IPS DF 6.9 (cell line): ENCODE measurements at regions not wholly inside any gene's neighbourhood (a gene's known extent, or its start where the extent isn't known, plus 50 kb on each side); places are given as distances from the start of the nearest gene placed in this dataset.

Experiments
- DNase-seq: peaks from one replicate; pipeline ENCODE4 v3.0.0-alpha.2; 2013; ENCODE audit warnings: low read depth, low spot score
- H3K27ac ChIP-seq: one replicate; pipeline ENCODE4 v1.5.1; 2013; ENCODE audit warnings: low read length, control low read depth
- H3K27me3 ChIP-seq: 2 replicates; pipeline ENCODE4 v1.6.1; 2013; ENCODE audit warnings: mild to moderate bottlenecking, low read length; ENCODE audit not compliant: control insufficient read depth, insufficient read depth
- H3K36me3 ChIP-seq: 2 replicates; pipeline ENCODE4 v1.6.1; 2013; ENCODE audit warnings: low read length; ENCODE audit not compliant: control insufficient read depth, insufficient read depth
- H3K4me1 ChIP-seq: 2 replicates; pipeline ENCODE4 v1.6.1; 2013; ENCODE audit warnings: low read length; ENCODE audit not compliant: control insufficient read depth, insufficient read depth
- H3K4me3 ChIP-seq: 2 replicates; pipeline ENCODE4 v1.5.1; 2013; ENCODE audit warnings: mild to moderate bottlenecking, low read length
- H3K9me3 ChIP-seq: 2 replicates; pipeline ENCODE4 v1.6.1; 2013; ENCODE audit warnings: low read length, inconsistent platforms; ENCODE audit not compliant: control insufficient read depth, insufficient read depth
- WGBS: extraction: QIAGEN DNeasy Blood & Tissue Kit; methylation state at CpG from one replicate; pipeline ENCODE4 v1.1.7; 2013; ENCODE audit warnings: mixed read lengths, missing lambda C conversion rate; ENCODE audit not compliant: insufficient read length, insufficient coverage; 5-methylcytosine and 5-hydroxymethylcytosine counted together

- H3K27me3 ChIP-seq: no peaks in the 10 kb centered on the region
- no peaks in the 10 kb centered on the region for H3K36me3 ChIP-seq
- H3K4me1 ChIP-seq: peaks cover 2% of the 10 kb centered on the region
- WGBS: no CpG with 5 or more reads among the region's 1 CpG
- DNase-seq: no peak
- H3K27ac ChIP-seq: no peak overlapping the region
- H3K4me3 ChIP-seq: no peak overlapping the region
- H3K9me3 ChIP-seq: no peaks in the 10 kb centered on the region
Measured at GRCh38 chr11:81492923-81493445, 1240.7 kb downstream of the FAM181B start.

- H3K9me3 ChIP-seq: no peaks in the 10 kb centered on the region
- H3K4me3 ChIP-seq: no peak overlapping the region
- H3K36me3 ChIP-seq: no peaks in the 10 kb centered on the region
- no peak overlapping the region for H3K27ac ChIP-seq
- DNase-seq: no peak
- H3K27me3 ChIP-seq: no peaks in the 10 kb centered on the region
- H3K4me1 ChIP-seq: no peaks in the 10 kb centered on the region
- WGBS: no CpG with 5 or more reads among the region's 1 CpG
Measured at GRCh38 chr11:81487109-81487508, 1246.6 kb downstream of the FAM181B start.

GRCh38 chr11:81484196-81484595 lies 1249.5 kb downstream of the FAM181B start:
- no peak for DNase-seq
- no peaks in the 10 kb centered on the region for H3K27me3 ChIP-seq
- no peak overlapping the region for H3K4me3 ChIP-seq
- H3K9me3 ChIP-seq: no peaks in the 10 kb centered on the region
- H3K36me3 ChIP-seq: no peaks in the 10 kb centered on the region
- no peak overlapping the region for H3K27ac ChIP-seq
- H3K4me1 ChIP-seq: no peaks in the 10 kb centered on the region

GRCh38 chr11:81477277-81477676 lies 1256.4 kb downstream of the FAM181B start:
- H3K36me3 ChIP-seq: no peaks in the 10 kb centered on the region
- H3K27me3 ChIP-seq: no peaks in the 10 kb centered on the region
- no peaks in the 10 kb centered on the region for H3K4me1 ChIP-seq
- no peak overlapping the region for H3K4me3 ChIP-seq
- WGBS: no CpG with 5 or more reads among the region's 1 CpG
- H3K9me3 ChIP-seq: no peaks in the 10 kb centered on the region
- no peak overlapping the region for H3K27ac ChIP-seq
- no peak for DNase-seq

GRCh38 chr11:81476345-81476744 lies 1257.3 kb downstream of the FAM181B start:
- H3K4me1 ChIP-seq: no peaks in the 10 kb centered on the region
- DNase-seq: no peak
- H3K36me3 ChIP-seq: no peaks in the 10 kb centered on the region
- no peak overlapping the region for H3K27ac ChIP-seq
- no peaks in the 10 kb centered on the region for H3K9me3 ChIP-seq
- WGBS: no CpG with 5 or more reads among the region's 2 CpGs
- H3K4me3 ChIP-seq: no peak overlapping the region
- no peaks in the 10 kb centered on the region for H3K27me3 ChIP-seq

GRCh38 chr11:81472646-81473045 lies 1261.0 kb downstream of the FAM181B start:
- no peak for DNase-seq
- H3K9me3 ChIP-seq: no peaks in the 10 kb centered on the region
- no peaks in the 10 kb centered on the region for H3K4me1 ChIP-seq
- H3K27ac ChIP-seq: no peak overlapping the region
- H3K27me3 ChIP-seq: no peaks in the 10 kb centered on the region
- H3K4me3 ChIP-seq: no peak overlapping the region
- no CpG with 5 or more reads among the region's 2 CpGs for WGBS
- H3K36me3 ChIP-seq: no peaks in the 10 kb centered on the region

GRCh38 chr11:81470446-81470845 lies 1263.2 kb downstream of the FAM181B start:
- Histone ChIP-seq H3K4me3 (no peak overlapping the region), H3K9me3 (no peaks in the 10 kb centered on the region), H3K27me3 (no peaks in the 10 kb centered on the region), H3K4me1 (no peaks in the 10 kb centered on the region), H3K36me3 (no peaks in the 10 kb centered on the region), H3K27ac (no peak overlapping the region)
- DNase-seq: no peak
- no CpG with 5 or more reads among the region's 3 CpGs for WGBS

GRCh38 chr11:81459766-81460306 lies 1273.8 kb downstream of the FAM181B start:
- Histone ChIP-seq H3K4me1 (no peaks in the 10 kb centered on the region), H3K4me3 (no peak overlapping the region), H3K9me3 (no peaks in the 10 kb centered on the region), H3K27me3 (no peaks in the 10 kb centered on the region), H3K36me3 (no peaks in the 10 kb centered on the region), H3K27ac (no peak overlapping the region)
- WGBS: no CpG with 5 or more reads among the region's 2 CpGs
- DNase-seq: no peak

GRCh38 chr11:81449588-81450156 lies 1284.0 kb downstream of the FAM181B start:
- Histone ChIP-seq H3K4me3 (no peak overlapping the region), H3K36me3 (no peaks in the 10 kb centered on the region), H3K27ac (no peak overlapping the region), H3K4me1 (no peaks in the 10 kb centered on the region), H3K9me3 (no peaks in the 10 kb centered on the region), H3K27me3 (no peaks in the 10 kb centered on the region)
- DNase-seq: no peak
- no CpG with 5 or more reads among the region's 5 CpGs for WGBS

- Histone ChIP-seq H3K27ac (no peak overlapping the region), H3K9me3 (no peaks in the 10 kb centered on the region), H3K27me3 (no peaks in the 10 kb centered on the region), H3K4me1 (no peaks in the 10 kb centered on the region), H3K36me3 (no peaks in the 10 kb centered on the region), H3K4me3 (no peak overlapping the region)
- no peak for DNase-seq
- no CpG with 5 or more reads among the region's 1 CpG for WGBS
Measured at GRCh38 chr11:81444297-81444696, 1289.4 kb downstream of the FAM181B start.

GRCh38 chr11:81432333-81432732 lies 1301.3 kb downstream of the FAM181B start:
- WGBS: no CpG with 5 or more reads among the region's 1 CpG
- Histone ChIP-seq H3K9me3 (no peaks in the 10 kb centered on the region), H3K27me3 (no peaks in the 10 kb centered on the region), H3K36me3 (no peaks in the 10 kb centered on the region), H3K27ac (no peak overlapping the region), H3K4me3 (no peak overlapping the region), H3K4me1 (no peaks in the 10 kb centered on the region)
- no peak for DNase-seq
